ENCODE measurements at regions not wholly inside any gene's neighbourhood (a gene's known extent, or its start where the extent isn't known, plus 50 kb on each side); places are given as distances from the start of the nearest gene placed in this dataset.
"Not testable (repeated sequence)": the region's sequence is repeated elsewhere in the genome, so short reads cannot be mapped to it uniquely, and the experiment has no call there.

DNA sequence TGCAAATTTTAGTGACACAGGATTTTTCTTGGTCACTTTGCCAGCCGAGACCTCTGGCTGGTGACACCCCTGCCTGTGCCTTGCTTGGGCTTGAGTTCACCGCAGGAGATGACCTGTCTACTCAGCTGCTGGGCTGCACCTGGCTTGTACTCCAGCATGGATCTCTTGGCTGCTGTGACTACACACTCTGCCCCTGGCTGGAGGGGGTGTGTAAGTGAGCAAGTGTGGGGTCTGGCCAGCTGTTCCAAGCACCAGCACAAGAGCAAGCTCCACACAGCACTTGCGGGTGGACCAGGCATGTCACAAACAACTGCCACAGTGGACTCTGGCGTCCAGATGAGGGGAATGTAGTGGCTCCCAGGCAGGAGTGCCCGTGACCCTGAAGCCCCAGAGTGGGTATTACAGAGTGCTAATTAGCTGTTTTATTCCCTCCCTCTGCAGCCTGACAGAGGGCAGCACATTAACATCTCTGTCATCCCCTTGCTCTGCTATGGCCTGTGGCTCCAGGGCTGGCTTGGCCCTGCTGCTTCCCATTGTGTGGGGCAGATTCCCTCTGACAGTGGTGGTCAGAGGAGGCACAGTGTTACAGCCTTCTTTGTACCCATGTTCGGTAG is 1387.2 kb downstream of the OLFM4 start:
- H3K4me3 Mint-ChIP-seq: no peak overlapping the region
- TF ChIP-seq, protein P1, sequence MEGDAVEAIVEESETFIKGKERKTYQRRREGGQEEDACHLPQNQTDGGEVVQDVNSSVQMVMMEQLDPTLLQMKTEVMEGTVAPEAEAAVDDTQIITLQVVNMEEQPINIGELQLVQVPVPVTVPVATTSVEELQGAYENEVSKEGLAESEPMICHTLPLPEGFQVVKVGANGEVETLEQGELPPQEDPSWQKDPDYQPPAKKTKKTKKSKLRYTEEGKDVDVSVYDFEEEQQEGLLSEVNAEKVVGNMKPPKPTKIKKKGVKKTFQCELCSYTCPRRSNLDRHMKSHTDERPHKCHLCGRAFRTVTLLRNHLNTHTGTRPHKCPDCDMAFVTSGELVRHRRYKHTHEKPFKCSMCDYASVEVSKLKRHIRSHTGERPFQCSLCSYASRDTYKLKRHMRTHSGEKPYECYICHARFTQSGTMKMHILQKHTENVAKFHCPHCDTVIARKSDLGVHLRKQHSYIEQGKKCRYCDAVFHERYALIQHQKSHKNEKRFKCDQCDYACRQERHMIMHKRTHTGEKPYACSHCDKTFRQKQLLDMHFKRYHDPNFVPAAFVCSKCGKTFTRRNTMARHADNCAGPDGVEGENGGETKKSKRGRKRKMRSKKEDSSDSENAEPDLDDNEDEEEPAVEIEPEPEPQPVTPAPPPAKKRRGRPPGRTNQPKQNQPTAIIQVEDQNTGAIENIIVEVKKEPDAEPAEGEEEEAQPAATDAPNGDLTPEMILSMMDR (conservative IDR thresholded peaks at IDR 0.05): no peak
- H3K27me3 Mint-ChIP-seq: no peaks in the 10 kb centered on the region
- H3K27ac Mint-ChIP-seq: no peak overlapping the region
- H3K9me3 Mint-ChIP-seq: no peaks in the 10 kb centered on the region
- no peaks in the 10 kb centered on the region for H3K4me1 Mint-ChIP-seq (ENCODE audit: unreplicated experiment)
- H3K36me3 Mint-ChIP-seq: no peaks in the 10 kb centered on the region
- no peak for DNase-seq (ENCODE audit: extremely low spot score, unreplicated experiment)

DNA sequence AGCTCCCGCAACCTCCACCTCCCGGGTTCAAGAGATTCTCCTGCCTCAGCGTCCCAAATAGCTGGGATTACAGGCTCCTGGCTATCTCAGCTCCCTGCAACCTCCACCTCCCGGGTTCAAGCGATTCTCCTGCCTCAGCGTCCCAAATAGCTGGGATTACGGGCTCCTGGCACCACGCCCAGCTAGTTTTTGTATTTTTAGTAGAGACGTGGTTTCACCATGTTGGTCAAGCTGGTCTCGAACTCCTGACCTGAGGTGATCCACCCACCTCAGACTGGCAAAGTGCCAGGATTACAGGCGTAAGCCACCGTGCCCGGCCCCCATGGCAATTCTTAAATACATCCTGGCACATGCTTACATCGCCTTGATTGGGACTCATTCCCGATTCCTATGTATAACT is 1394.3 kb downstream of the OLFM4 start:
- DNase-seq (ENCODE audit: extremely low spot score, unreplicated experiment); H3K4me3 Mint-ChIP-seq: not testable (repeated sequence)

DNA sequence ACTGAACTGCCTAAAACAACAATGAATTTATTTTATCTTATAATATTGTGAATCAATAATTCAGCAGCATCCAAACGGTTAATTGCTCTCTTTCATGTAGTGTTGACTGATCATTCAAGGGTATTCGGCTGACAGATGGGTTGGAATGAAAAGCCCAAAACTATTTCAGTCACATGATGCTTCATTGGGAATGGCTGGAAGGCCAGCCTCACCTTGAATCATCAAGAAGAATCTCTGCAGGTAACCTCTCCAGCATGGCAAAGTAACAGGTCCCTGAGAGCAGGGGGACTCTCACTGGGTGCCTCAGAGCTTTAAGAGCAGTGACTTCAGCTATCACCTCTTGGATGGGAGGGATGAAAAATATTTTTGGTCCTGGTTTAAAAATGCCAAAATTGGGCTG is 1395.7 kb downstream of the OLFM4 start:
- Mint-ChIP-seq H3K27me3 (no peaks in the 10 kb centered on the region), H3K36me3 (no peaks in the 10 kb centered on the region), H3K27ac (no peak overlapping the region), H3K4me3 (no peak overlapping the region), H3K4me1 (ENCODE audit: unreplicated experiment) (no peaks in the 10 kb centered on the region), H3K9me3 (no peaks in the 10 kb centered on the region)
- TF ChIP-seq, protein P1 (conservative IDR thresholded peaks at IDR 0.05): no peak
- no peak for DNase-seq (ENCODE audit: extremely low spot score, unreplicated experiment)

More for the DNA sequence above, 1394.3 kb downstream of the OLFM4 start:
- not testable (repeated sequence) for H3K36me3 Mint-ChIP-seq; H3K27ac Mint-ChIP-seq; H3K4me1 Mint-ChIP-seq (ENCODE audit: unreplicated experiment); H3K27me3 Mint-ChIP-seq; H3K9me3 Mint-ChIP-seq

DNA sequence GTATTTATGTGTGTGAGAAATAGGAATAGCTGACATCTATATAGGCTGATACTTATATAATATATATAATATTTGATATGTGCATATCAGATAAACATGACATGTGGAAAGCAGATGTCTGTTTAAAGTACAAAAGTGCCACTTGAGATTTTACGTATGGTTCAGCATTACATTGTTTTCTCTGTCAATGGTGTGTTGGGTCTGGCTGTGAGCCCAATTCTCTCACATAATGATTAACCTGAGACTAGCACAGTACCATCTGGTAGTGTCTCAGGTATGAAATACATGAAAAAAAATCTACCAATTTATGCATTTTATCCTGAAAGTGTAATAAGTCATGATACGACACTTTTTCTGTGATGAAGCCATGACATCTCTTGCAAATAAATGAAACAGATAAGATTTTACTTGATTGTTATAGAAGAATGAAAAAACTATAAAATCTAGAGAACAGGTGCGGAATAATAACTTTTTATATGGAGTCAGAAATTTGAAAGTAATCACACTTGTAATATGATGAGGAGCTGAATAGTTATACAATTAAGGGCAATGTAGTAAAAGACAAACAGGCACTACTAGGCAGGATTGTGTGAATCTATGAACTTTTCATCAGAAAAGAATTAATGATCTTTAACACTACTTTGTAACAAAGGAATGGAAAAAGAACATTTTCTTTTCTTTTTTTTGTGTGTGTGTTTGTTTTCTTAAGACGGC is 1405.0 kb downstream of the OLFM4 start:
- H3K27me3 Mint-ChIP-seq: no peaks in the 10 kb centered on the region
- no peaks in the 10 kb centered on the region for H3K4me1 Mint-ChIP-seq (ENCODE audit: unreplicated experiment)
- TF ChIP-seq, protein P1 (conservative IDR thresholded peaks at IDR 0.05): no peak
- no peak overlapping the region for H3K4me3 Mint-ChIP-seq
- H3K27ac Mint-ChIP-seq: no peak overlapping the region
- no peaks in the 10 kb centered on the region for H3K9me3 Mint-ChIP-seq
- H3K36me3 Mint-ChIP-seq: no peaks in the 10 kb centered on the region
- no peak for DNase-seq (ENCODE audit: extremely low spot score, unreplicated experiment)

DNA sequence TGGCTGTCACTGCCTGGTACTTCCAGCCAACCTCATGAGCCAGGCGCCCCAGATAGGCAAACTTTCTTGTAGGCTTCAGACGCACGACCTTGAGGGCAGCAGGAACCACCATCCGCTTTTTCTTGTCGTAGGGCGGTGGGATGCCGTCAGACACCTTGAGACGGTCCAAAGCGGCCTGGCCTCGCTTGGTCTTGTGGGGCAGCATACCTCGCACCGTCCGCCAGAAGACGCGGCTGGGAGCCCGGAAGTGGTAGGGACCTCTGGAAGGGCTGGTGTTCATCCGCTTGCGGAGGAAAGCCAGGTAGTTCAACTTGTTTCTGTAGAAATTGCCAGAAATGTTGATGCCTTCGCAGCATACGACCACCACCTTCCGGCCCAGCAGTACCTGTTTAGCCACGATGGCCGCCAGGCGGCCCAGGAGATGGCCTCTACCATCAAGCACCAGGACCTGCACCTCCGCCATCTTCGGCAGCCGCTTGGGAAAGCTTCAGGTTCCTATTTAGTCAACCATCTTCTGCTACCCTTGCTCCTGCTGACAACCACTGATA is 1412.3 kb downstream of the OLFM4 start:
- not testable (repeated sequence) for H3K9me3 Mint-ChIP-seq; H3K27me3 Mint-ChIP-seq; H3K4me1 Mint-ChIP-seq (ENCODE audit: unreplicated experiment)

DNA sequence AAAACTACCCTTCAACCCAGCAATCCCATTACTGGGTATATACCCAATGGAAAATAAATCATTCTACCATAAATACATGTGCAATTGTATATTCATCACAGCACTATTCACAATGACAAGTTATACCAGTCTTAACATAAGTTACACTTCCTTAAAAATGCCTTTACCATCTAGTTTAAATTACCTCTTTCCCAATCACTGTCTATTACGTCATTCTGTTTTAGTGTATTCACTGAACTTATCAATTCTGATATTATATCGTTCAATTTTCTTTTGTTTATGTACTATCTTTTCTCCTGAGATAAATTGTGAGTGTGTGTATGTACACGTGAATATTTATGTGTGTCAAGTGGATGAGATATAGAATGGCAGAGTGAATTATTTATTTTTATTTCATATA is 1416.8 kb downstream of the OLFM4 start:
- DNase-seq (ENCODE audit: extremely low spot score, unreplicated experiment): no peak
- H3K27me3 Mint-ChIP-seq: no peaks in the 10 kb centered on the region
- no peaks in the 10 kb centered on the region for H3K36me3 Mint-ChIP-seq
- no peaks in the 10 kb centered on the region for H3K9me3 Mint-ChIP-seq
- TF ChIP-seq, protein P1 (conservative IDR thresholded peaks at IDR 0.05): no peak
- H3K4me1 Mint-ChIP-seq (ENCODE audit: unreplicated experiment): no peaks in the 10 kb centered on the region
- H3K4me3 Mint-ChIP-seq: no peak overlapping the region
- H3K27ac Mint-ChIP-seq: no peak overlapping the region

More for the DNA sequence above, 1412.3 kb downstream of the OLFM4 start:
- H3K27ac Mint-ChIP-seq; H3K4me3 Mint-ChIP-seq; DNase-seq (ENCODE audit: extremely low spot score, unreplicated experiment); H3K36me3 Mint-ChIP-seq: not testable (repeated sequence)

Measured in type B pancreatic cell (in vitro differentiated cells).